Left hindlimb (tissue), 1 donor: ENCODE measurements at regions not wholly inside any gene's neighbourhood (a gene's known extent, or its start where the extent isn't known, plus 50 kb on each side); places are given as distances from the start of the nearest gene placed in this dataset.
"Not testable (repeated sequence)": the region's sequence is repeated elsewhere in the genome, so short reads cannot be mapped to it uniquely, and the experiment has no call there.

Source experiments
- DNase-seq: peaks from one replicate; pipeline ENCODE4 v3.0.0-alpha.2; 2018

GRCh38 chr5:1748271-1748670, 51.4 kb downstream of the MRPL36 start:
- no peak for DNase-seq

- peak; percentile 25 for DNase-seq
Observed at GRCh38 chr5:1747803-1748085, 51.9 kb downstream of the MRPL36 start.

GRCh38 chr5:1747079-1747802, 52.4 kb downstream of the MRPL36 start:
- DNase-seq, result peak; percentile 12

- peak; percentile 25 for DNase-seq
Observed at GRCh38 chr5:1746371-1747078, 53.1 kb downstream of the MRPL36 start.

- peak; percentile 6 for DNase-seq
Observed at GRCh38 chr5:1745796-1746370, 53.8 kb downstream of the MRPL36 start.

GRCh38 chr5:1745123-1745795, 54.4 kb downstream of the MRPL36 start:
- peak; percentile 8 for DNase-seq

GRCh38 chr5:1744393-1745122, 55.1 kb downstream of the MRPL36 start:
- peak; percentile 13 for DNase-seq

GRCh38 chr5:1743769-1744085, 55.9 kb downstream of the MRPL36 start:
- DNase-seq, result no peak

- DNase-seq, result no peak
Observed at GRCh38 chr5:1743061-1743768, 56.4 kb downstream of the MRPL36 start.

- DNase-seq, result no peak
Observed at GRCh38 chr5:1737790-1738405, 61.7 kb downstream of the MRPL36 start.

- DNase-seq, result no peak
Observed at GRCh38 chr5:1736889-1737711, 62.5 kb downstream of the MRPL36 start.

- no peak for DNase-seq
Observed at GRCh38 chr5:1736065-1736464, 63.6 kb downstream of the MRPL36 start.

- no peak for DNase-seq
Observed at GRCh38 chr5:1735320-1735970, 64.2 kb downstream of the MRPL36 start.

GRCh38 chr5:1734908-1735289, 64.7 kb downstream of the MRPL36 start:
- DNase-seq, result no peak

- no peak for DNase-seq
Observed at GRCh38 chr5:1734271-1734907, 65.2 kb downstream of the MRPL36 start.

GRCh38 chr5:1733369-1733768, 66.3 kb downstream of the MRPL36 start:
- DNase-seq, result no peak

GRCh38 chr5:1732945-1733344, 66.7 kb downstream of the MRPL36 start:
- no peak for DNase-seq

GRCh38 chr5:1732238-1732941, 67.2 kb downstream of the MRPL36 start:
- DNase-seq, result no peak

GRCh38 chr5:1731855-1732237, 67.8 kb downstream of the MRPL36 start:
- not testable (repeated sequence) for DNase-seq
